RWPE2 (cell line): ENCODE measurements at regions not wholly inside any gene's neighbourhood (a gene's known extent, or its start where the extent isn't known, plus 50 kb on each side); places are given as distances from the start of the nearest gene placed in this dataset.

Experiments used
- ATAC-seq: fragments of 200-7000 bp; cut with Tn5 transposase; 3 replicates; pipeline ENCODE4 v1.9.1; 2021; ENCODE audit warnings: low read depth
- DNase-seq: peaks from one replicate; pipeline ENCODE4 v3.0.0-alpha.2; 2020; ENCODE audit warnings: low spot score
- H3K27ac ChIP-seq: fragments of 450-650 bp; 2 replicates; pipeline ENCODE4 v1.5.1; 2017; ENCODE audit warnings: mild to moderate bottlenecking; ENCODE audit not compliant: poor library complexity, severe bottlenecking
- H3K27me3 ChIP-seq: fragments of 250-450 bp; sonication (Bioruptor Pico); 2 replicates; pipeline ENCODE4 v1.5.1; 2021; ENCODE audit warnings: mild to moderate bottlenecking, moderate library complexity; ENCODE audit not compliant: insufficient read depth, poor library complexity, severe bottlenecking
- H3K36me3 ChIP-seq: fragments of 250-450 bp; sonication (Bioruptor Pico); 2 replicates; pipeline ENCODE4 v1.5.1; 2020; ENCODE audit warnings: low read depth, mild to moderate bottlenecking, moderate library complexity
- H3K4me1 ChIP-seq: fragments of 250-450 bp; sonication (Bioruptor Pico); 2 replicates; pipeline ENCODE4 v1.5.1; 2021; ENCODE audit warnings: mild to moderate bottlenecking, moderate library complexity; ENCODE audit not compliant: insufficient read depth, poor library complexity, severe bottlenecking
- H3K4me3 ChIP-seq: fragments of 250-450 bp; sonication (Bioruptor Pico); 2 replicates; pipeline ENCODE4 v1.5.1; 2021; ENCODE audit warnings: mild to moderate bottlenecking, moderate library complexity; ENCODE audit not compliant: severe bottlenecking
- H3K9me3 ChIP-seq: fragments of 250-450 bp; sonication (Bioruptor Pico); 2 replicates; pipeline ENCODE4 v1.5.1; 2021; ENCODE audit warnings: mild to moderate bottlenecking, moderate library complexity; ENCODE audit not compliant: severe bottlenecking
- TF ChIP-seq, protein P1 (sequence below): fragments of 450-650 bp; IDR thresholded peaks from one replicate; pipeline ENCODE4 v1.5.1; 2017; ENCODE audit warnings: mild to moderate bottlenecking, moderate library complexity; ENCODE audit not compliant: poor library complexity, severe bottlenecking

DNA sequence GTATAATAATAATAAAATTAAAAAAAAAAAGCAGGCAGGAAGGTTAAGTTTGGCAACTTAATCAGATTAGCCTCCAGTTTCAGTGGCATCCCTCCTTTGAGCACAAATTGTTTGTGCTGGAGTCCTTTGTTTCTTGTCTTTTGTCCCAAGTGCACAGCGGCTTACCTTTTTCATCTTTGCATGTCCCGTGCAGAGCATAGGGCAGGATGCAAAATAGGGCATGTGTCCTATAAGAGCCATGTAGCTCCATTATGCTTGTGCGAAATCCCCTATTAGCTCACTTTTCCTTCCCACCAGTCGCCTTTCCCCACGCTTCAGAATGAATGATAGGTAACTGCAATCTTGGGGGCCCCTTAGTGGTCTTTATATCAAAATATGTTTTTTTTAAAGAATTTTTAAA lies 216.8 kb downstream of the TSN start:
- no peaks in the 10 kb centered on the region for H3K4me1 ChIP-seq
- DNase-seq (no peak), ATAC-seq (no peak)
- H3K4me3 ChIP-seq = no peak overlapping the region
- no peaks in the 10 kb centered on the region for H3K36me3 ChIP-seq
- peaks cover 13% of the 10 kb centered on the region for H3K27me3 ChIP-seq
- no peaks in the 10 kb centered on the region for H3K9me3 ChIP-seq
- H3K27ac ChIP-seq = no peak overlapping the region
- TF ChIP-seq, protein P1, sequence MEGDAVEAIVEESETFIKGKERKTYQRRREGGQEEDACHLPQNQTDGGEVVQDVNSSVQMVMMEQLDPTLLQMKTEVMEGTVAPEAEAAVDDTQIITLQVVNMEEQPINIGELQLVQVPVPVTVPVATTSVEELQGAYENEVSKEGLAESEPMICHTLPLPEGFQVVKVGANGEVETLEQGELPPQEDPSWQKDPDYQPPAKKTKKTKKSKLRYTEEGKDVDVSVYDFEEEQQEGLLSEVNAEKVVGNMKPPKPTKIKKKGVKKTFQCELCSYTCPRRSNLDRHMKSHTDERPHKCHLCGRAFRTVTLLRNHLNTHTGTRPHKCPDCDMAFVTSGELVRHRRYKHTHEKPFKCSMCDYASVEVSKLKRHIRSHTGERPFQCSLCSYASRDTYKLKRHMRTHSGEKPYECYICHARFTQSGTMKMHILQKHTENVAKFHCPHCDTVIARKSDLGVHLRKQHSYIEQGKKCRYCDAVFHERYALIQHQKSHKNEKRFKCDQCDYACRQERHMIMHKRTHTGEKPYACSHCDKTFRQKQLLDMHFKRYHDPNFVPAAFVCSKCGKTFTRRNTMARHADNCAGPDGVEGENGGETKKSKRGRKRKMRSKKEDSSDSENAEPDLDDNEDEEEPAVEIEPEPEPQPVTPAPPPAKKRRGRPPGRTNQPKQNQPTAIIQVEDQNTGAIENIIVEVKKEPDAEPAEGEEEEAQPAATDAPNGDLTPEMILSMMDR = no peak

DNA sequence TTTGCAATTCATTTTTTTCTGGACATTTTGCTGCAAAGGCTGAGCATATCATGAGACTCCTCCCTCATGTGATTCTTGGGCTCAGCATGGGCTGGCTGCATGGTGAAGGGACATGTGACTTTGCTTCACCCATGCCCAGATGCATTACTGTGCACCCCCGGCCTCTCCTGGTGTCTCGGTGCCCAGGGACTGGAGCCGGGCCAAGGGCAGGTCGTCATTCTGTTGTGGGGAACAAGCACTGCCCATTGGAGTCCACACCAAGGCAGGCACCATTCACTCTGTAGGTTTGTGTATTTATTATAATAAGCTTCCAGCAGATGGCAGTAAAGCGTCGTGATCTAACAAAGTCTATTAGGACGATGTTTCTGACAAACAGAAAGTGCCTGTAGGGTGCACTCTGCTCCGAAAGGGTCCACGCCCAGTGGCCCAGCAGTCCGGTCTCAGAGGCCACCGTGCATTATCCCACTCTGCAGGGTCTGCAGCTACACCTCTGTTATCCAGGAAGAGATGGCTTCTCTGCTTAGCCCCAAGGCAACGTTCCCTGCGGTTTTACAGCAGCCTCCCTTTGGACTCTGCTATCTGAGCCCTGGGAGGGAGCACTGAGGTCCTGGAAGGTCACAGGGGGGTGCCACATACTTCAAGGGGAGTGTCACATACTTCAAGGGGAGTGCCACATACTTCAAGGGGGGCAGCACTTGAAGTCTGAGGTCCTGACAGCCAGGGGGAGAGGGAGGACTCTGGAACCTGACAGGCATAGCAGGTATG lies 219.6 kb downstream of the TSN start:
- Histone ChIP-seq H3K36me3 (no peaks in the 10 kb centered on the region), H3K4me3 (peak overlapping the region; percentile 13), H3K27ac (no peak overlapping the region), H3K4me1 (no peaks in the 10 kb centered on the region), H3K27me3 (no peaks in the 10 kb centered on the region), H3K9me3 (no peaks in the 10 kb centered on the region)
- DNase-seq (no peak), ATAC-seq (peak; percentile 95)
- TF ChIP-seq, protein P1 = peak; percentile 78

DNA sequence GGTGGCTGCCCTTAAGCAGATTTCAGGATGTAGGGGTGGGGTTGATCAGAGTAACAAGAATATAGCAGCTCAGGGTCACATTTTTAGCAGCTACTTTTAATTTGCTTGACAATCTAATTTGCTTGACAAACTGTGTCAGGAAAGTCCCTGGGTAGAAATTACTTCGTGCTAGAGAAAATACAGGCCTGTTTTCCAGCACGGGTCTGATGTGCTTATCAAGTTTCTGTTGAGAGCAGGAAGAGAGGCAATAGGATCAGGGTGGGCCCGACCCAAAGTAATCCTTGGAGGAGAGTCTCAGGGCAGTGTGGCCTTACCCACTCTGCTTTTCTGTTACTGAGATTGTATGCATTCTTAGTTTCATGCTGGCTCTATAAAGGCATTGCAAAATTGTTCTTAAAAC lies 221.5 kb downstream of the TSN start:
- Histone ChIP-seq H3K27ac (no peak overlapping the region), H3K9me3 (no peaks in the 10 kb centered on the region), H3K4me1 (no peaks in the 10 kb centered on the region), H3K4me3 (no peak overlapping the region), H3K27me3 (no peaks in the 10 kb centered on the region), H3K36me3 (no peaks in the 10 kb centered on the region)
- TF ChIP-seq, protein P1 = no peak
- DNase-seq (no peak), ATAC-seq (no peak)

DNA sequence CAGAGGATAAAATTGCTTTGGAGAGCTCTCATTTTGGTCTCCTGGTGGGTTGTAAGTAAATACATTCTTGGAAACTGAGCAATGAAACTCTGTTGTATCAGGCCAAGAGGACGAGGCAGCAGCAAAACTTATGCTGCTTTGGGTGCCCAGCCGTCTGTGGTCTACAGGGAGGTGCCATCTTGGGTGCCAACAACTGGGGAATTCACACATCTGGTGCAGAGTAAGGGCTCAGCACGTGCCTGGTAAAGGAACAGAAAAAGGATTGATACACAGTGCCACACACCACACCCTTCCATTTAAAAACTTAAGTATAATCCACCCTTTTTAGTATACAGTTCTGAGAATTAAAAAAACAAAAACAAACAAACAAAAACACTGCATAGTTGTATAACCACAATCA lies 221.9 kb downstream of the TSN start:
- Histone ChIP-seq H3K4me1 (no peaks in the 10 kb centered on the region), H3K36me3 (no peaks in the 10 kb centered on the region), H3K9me3 (no peaks in the 10 kb centered on the region), H3K27me3 (no peaks in the 10 kb centered on the region), H3K4me3 (no peak overlapping the region), H3K27ac (no peak overlapping the region)
- TF ChIP-seq, protein P1 = no peak
- ATAC-seq = no peak
- DNase-seq = no peak

DNA sequence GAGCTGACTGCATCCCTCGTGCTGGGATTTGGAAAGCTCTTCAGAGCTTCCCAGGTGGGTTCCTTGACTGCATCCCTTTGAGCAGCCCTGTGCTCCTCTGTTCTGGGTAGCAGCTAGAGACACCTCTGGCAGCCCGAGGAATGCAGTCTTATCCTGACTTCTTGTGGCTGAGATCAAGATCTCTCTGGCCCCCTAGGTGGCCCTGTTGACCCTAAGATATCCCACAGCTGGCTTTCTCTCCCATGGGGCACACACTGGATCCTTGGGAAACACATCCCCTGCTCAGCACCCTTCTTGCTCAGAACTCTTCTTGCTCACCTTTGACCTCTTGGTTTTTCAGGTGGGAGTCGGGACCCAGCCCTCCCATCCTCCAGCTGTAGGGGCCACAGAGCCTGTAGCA lies 237.2 kb downstream of the TSN start:
- ATAC-seq = no peak
- no peaks in the 10 kb centered on the region for H3K27me3 ChIP-seq
- TF ChIP-seq, protein P1 = no peak
- no peak overlapping the region for H3K4me3 ChIP-seq
- H3K9me3 ChIP-seq = no peaks in the 10 kb centered on the region
- H3K36me3 ChIP-seq = no peaks in the 10 kb centered on the region
- no peak overlapping the region for H3K27ac ChIP-seq
- H3K4me1 ChIP-seq = no peaks in the 10 kb centered on the region
- no peak for DNase-seq
